ENCODE measurements at regions not wholly inside any gene's neighbourhood (a gene's known extent, or its start where the extent isn't known, plus 50 kb on each side); places are given as distances from the start of the nearest gene placed in this dataset.

DNA sequence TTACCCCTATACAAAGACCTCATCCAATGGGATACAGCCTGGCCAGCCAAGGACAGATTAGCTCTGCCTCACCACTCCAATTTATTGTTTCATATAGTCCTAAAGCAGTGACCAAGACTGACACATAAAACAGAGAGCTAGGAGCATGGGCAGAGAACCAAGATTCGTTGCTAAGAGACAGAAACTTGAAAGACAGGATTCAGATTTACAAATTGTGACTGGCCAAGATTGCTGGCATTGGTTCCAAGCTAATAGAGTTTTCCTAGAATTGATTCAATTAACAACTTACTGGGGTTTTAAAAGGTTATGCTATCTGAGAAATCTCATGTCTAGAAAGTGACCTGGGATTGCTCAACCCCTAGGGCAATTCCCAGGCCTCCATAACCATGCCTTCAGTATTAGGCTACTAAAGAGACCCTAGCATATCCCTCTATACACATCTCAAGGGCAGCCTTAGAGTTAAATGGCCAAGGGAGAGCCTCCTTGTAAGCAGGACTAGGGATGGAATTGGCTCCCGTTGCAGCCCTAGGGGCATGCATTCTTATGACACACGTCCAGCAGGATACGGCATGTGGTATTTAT lies 75.6 kb downstream of the ICOS start:
- H3K9me2 ChIP-seq (replicated peaks; ENCODE audit: insufficient read depth, low read length), result no peaks in the 10 kb centered on the region
- H3K4me2 ChIP-seq (ENCODE audit: low read depth, low read length), result no peak overlapping the region

DNA sequence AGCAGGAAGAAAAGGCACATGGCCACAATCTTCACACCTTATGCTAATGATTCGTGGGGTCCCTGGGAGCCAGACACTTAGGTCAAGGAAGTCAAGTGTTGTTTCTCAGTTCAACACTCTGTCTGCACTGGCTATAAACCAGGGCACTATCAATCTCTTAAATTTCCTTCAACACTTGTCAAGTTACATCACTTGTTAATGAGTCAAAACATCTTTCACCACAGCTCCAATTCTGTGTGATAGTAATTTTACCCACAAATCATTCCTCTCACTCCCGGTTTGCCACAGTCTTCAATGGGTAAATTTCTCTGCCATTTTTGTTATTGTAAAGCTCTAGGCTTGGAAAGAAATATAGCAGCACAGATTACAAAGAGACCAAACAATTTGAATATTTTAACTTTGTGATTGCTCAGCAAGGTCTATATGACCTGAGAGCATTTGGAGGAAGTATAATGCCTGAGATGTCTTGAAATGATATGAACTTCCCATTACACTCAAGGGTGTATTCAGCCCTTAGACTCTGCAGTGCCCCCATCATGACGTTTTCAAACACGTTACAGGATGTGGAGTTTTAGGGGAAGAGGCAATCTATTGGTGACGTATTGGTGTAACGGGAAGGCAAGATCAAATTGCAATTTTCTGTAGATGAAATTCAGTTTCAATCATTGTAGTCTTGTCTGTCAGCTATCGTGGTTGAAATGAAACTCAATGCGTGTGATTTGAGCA lies 78.7 kb downstream of the ICOS start:
- Histone ChIP-seq H3K27ac (ENCODE audit: low read length) (no peak overlapping the region), H3K4me2 (ENCODE audit: low read depth, low read length) (no peak overlapping the region), H4K20me1 (ENCODE audit: insufficient read depth, low read length) (no peaks in the 10 kb centered on the region), H3K4me1 (ENCODE audit: low read length) (no peaks in the 10 kb centered on the region), H2AFZ (ENCODE audit: low read length) (no peak overlapping the region), H3K9me2 (replicated peaks; ENCODE audit: insufficient read depth, low read length) (no peaks in the 10 kb centered on the region), H3K27me3 (replicated peaks; ENCODE audit: insufficient read depth, low read length) (no peaks in the 10 kb centered on the region), H3K9me3 (replicated peaks; ENCODE audit: insufficient read depth, low read length) (no peaks in the 10 kb centered on the region), H3K79me2 (ENCODE audit: low read length) (no peaks in the 10 kb centered on the region), H3K4me3 (ENCODE audit: low read length) (no peak overlapping the region), H3K9ac (ENCODE audit: low read length) (no peak overlapping the region), H3K36me3 (replicated peaks; ENCODE audit: insufficient read depth, low read length) (no peaks in the 10 kb centered on the region), H3F3A (ENCODE audit: insufficient read depth, low read length) (no peaks in the 10 kb centered on the region)
- DNase-seq, result no peak
- TF ChIP-seq, protein P1, sequence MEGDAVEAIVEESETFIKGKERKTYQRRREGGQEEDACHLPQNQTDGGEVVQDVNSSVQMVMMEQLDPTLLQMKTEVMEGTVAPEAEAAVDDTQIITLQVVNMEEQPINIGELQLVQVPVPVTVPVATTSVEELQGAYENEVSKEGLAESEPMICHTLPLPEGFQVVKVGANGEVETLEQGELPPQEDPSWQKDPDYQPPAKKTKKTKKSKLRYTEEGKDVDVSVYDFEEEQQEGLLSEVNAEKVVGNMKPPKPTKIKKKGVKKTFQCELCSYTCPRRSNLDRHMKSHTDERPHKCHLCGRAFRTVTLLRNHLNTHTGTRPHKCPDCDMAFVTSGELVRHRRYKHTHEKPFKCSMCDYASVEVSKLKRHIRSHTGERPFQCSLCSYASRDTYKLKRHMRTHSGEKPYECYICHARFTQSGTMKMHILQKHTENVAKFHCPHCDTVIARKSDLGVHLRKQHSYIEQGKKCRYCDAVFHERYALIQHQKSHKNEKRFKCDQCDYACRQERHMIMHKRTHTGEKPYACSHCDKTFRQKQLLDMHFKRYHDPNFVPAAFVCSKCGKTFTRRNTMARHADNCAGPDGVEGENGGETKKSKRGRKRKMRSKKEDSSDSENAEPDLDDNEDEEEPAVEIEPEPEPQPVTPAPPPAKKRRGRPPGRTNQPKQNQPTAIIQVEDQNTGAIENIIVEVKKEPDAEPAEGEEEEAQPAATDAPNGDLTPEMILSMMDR (IDR thresholded peaks at IDR 0.05; ENCODE audit: low read length), result no peak
- TF ChIP-seq EZH2phosphoT487 (IDR thresholded peaks at IDR 0.05; ENCODE audit: low read length) (no peak), EZH2 (optimal IDR thresholded peaks at IDR 0.05; ENCODE audit: low read depth, low read length) (no peak)

More for the DNA sequence above, 75.6 kb downstream of the ICOS start:
- H2AFZ ChIP-seq (ENCODE audit: low read length), result no peak overlapping the region
- H3K27me3 ChIP-seq (replicated peaks; ENCODE audit: insufficient read depth, low read length), result no peaks in the 10 kb centered on the region
- H3K36me3 ChIP-seq (replicated peaks; ENCODE audit: insufficient read depth, low read length), result no peaks in the 10 kb centered on the region
- H3K9me3 ChIP-seq (replicated peaks; ENCODE audit: insufficient read depth, low read length), result no peaks in the 10 kb centered on the region
- DNase-seq, result no peak
- H3K4me1 ChIP-seq (ENCODE audit: low read length), result no peaks in the 10 kb centered on the region
- TF ChIP-seq EZH2phosphoT487 (IDR thresholded peaks at IDR 0.05; ENCODE audit: low read length), result no peak
- TF ChIP-seq, protein P1 (IDR thresholded peaks at IDR 0.05; ENCODE audit: low read length), result no peak
- H3K9ac ChIP-seq (ENCODE audit: low read length), result no peak overlapping the region
- H3F3A ChIP-seq (ENCODE audit: insufficient read depth, low read length), result no peaks in the 10 kb centered on the region
- no peak overlapping the region for H3K27ac ChIP-seq (ENCODE audit: low read length)
- H3K4me3 ChIP-seq (ENCODE audit: low read length), result no peak overlapping the region
- H4K20me1 ChIP-seq (ENCODE audit: insufficient read depth, low read length), result no peaks in the 10 kb centered on the region
- H3K79me2 ChIP-seq (ENCODE audit: low read length), result no peaks in the 10 kb centered on the region

DNA sequence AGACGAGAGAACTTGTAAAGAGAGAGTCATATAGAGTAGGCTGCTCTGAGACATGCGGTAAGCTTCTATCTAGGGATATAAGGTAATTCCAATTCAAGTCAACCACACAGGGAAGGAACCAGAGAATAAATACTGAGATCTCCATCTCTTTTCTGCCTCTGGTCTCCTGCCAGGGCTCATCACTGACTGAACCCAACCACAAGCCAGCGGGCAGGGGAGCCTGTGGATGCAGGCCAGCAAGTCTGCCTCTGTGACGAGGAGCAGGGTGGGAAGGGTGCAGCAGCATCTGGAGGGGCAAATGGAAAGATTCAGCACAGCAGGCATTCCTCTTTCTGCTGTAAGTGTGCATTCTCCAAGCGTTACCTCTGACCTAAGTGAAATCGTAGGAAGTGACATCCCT lies 82.2 kb downstream of the ICOS start:
- no peaks in the 10 kb centered on the region for H3K27me3 ChIP-seq (replicated peaks; ENCODE audit: insufficient read depth, low read length)
- no peaks in the 10 kb centered on the region for H3K36me3 ChIP-seq (replicated peaks; ENCODE audit: insufficient read depth, low read length)
- H3K4me2 ChIP-seq (ENCODE audit: low read depth, low read length), result no peak overlapping the region
- H3K79me2 ChIP-seq (ENCODE audit: low read length), result no peaks in the 10 kb centered on the region
- no peak overlapping the region for H3K4me3 ChIP-seq (ENCODE audit: low read length)
- H3K4me1 ChIP-seq (ENCODE audit: low read length), result no peaks in the 10 kb centered on the region
- DNase-seq, result no peak
- TF ChIP-seq EZH2phosphoT487 (IDR thresholded peaks at IDR 0.05; ENCODE audit: low read length), result no peak
- TF ChIP-seq EZH2 (optimal IDR thresholded peaks at IDR 0.05; ENCODE audit: low read depth, low read length), result no peak
- TF ChIP-seq, protein P1 (IDR thresholded peaks at IDR 0.05; ENCODE audit: low read length), result no peak
- no peaks in the 10 kb centered on the region for H3K9me2 ChIP-seq (replicated peaks; ENCODE audit: insufficient read depth, low read length)
- H3K9me3 ChIP-seq (replicated peaks; ENCODE audit: insufficient read depth, low read length), result no peaks in the 10 kb centered on the region
- H3F3A ChIP-seq (ENCODE audit: insufficient read depth, low read length), result no peaks in the 10 kb centered on the region
- no peak overlapping the region for H2AFZ ChIP-seq (ENCODE audit: low read length)
- H3K27ac ChIP-seq (ENCODE audit: low read length), result no peak overlapping the region
- no peaks in the 10 kb centered on the region for H4K20me1 ChIP-seq (ENCODE audit: insufficient read depth, low read length)
- no peak overlapping the region for H3K9ac ChIP-seq (ENCODE audit: low read length)
